Superior temporal gyrus (tissue), 1 donor: ENCODE measurements at regions not wholly inside any gene's neighbourhood (a gene's known extent, or its start where the extent isn't known, plus 50 kb on each side); places are given as distances from the start of the nearest gene placed in this dataset.

Experiments used
- DNase-seq: peaks from one replicate; pipeline ENCODE4 v3.0.0-alpha.2; 2016; ENCODE audit errors: extremely low spot score

DNA sequence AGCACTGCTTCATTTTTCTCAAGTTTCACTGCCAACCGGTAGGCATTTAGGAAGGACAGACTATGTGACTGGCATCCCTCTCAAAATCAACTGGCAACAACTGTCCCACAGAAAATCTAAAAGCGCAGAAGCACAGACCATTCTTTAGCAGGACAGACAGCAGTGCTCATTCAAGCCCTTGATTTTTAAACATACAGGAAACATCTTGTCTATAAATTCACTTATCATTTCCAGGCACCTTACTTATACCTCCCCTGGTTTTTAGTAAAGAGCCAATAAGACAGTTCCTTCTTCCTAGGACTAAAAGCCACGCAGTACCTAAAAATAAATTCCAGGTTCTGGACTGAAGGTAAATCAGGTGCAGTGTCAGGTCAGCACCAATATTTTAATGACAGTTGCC is 343.2 kb upstream of the WWC1 start:
- no peak for DNase-seq

DNA sequence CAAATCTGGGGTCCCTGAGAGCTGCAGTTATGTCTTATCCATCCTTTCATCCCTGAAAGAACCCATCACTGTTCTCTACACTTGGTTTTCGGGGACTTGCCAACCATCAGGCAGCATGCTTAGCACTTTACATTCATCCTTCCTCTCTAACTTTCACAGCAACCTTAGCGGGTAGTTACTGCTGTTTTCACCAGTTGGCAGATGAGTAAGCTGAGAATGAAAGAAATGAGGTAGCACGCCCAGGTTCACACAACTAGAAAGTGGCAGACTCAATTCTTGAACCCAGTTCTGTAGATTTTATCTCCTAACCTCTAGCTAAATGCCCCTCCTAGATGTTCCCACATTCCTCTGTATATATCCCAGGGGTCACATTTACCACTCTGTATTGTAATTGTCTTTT is 342.0 kb upstream of the WWC1 start:
- DNase-seq = no peak

GRCh38 chr5:167950126-167950721 is 341.2 kb upstream of the WWC1 start:
- no peak for DNase-seq

DNA sequence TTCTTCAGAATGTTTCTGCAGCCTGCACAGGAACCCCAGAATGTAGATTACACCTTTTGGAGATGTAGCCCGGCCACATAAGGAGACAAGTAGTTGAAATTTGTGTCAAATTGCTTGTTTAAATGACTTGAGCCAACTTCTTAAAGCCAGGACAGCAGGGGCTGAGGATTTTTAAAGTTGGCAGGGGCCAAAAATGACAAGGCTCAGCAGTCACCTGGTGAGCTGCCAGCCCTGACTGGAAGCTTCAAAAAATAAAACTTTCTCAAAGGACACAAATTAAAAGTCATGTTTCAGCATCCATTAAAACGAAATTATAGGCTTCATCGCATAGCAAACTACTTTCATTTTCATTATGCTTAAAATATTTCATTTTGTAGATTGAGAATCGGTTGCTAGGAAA is 340.3 kb upstream of the WWC1 start:
- no peak for DNase-seq

DNA sequence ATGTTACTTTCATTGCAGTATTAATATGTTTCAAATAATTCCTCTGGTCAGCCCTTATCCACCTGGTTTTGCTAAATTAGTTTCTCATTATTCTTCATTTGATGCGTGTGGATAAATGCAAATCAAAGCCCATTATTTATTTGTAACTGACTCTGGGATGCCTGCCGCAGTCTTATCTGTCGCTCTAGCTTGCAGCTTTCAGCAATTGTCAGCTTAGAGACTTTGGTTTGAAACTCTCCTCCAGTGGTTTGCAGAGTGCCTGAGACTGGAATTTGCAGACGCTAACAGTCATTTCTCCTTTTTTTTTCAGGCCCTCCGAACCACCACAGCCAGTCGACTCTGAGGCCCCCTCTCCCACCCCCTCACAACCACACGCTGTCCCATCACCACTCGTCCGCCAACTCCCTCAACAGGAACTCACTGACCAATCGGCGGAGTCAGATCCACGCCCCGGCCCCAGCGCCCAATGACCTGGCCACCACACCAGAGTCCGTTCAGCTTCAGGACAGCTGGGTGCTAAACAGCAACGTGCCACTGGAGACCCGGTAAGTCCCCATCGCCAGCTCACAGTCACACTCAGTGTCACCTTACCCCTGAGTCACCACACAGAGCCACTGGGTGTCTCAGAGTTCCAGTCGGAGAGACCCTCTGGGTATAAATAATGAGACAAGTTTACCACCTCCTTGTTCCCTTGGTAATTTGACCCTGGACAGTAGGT is 339.0 kb upstream of the WWC1 start:
- no peak for DNase-seq

DNA sequence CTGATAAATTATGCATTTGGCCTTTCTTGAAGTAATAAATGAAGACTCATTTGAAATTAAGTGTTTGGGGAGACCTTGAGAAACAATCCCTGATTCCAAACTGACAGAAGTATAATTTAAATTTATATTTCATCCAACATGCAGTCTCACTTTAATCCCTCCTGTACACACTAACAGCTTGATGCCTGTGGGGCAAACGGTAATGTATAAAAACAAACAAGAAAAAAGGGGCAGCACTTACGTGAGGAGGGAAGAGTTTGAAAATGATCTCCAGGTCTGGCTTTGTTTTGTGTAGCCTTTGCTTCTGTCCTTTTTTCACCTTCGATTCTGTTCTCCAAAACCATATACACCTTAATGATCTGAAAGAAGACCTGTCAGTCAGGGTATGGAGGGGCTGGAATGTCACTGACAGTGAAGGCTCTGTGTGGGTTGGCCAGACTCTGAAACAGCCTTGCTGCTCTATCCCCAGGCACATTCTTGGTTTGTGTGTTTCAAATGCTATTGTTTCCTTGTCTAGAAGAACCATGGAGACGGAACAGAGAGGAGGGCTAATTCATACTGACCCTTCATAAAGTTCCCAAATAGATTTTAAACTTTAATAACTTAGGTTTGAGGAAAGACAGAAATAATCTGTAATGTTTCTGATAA is 338.2 kb upstream of the WWC1 start:
- no peak for DNase-seq

DNA sequence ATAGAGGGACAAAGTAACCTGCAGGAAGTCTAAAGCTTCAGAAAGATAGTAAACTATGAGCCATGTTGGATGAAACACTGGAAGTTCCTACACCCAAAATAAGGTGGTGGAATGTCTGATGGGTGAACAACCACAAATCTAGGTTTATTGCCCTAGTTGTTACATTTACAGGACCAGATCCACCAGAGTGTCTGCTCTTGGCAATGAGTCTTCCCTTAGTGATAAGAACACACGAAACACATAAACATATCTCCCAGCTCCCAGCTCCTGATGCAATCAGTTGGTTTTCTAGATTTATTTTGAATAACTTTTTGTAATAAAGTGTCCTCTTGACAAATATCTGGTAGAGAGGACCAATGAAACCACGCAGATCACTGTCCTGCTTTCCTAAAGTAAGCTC is 329.7 kb upstream of the WWC1 start:
- DNase-seq = no peak

- DNase-seq = no peak
Observed at GRCh38 chr5:167964529-167964928, 326.9 kb upstream of the WWC1 start.

GRCh38 chr5:167965710-167966109 is 325.7 kb upstream of the WWC1 start:
- DNase-seq = no peak

GRCh38 chr5:167966979-167967378 is 324.5 kb upstream of the WWC1 start:
- DNase-seq = no peak

GRCh38 chr5:167967494-167968177 is 323.8 kb upstream of the WWC1 start:
- no peak for DNase-seq

GRCh38 chr5:167968837-167969236 is 322.6 kb upstream of the WWC1 start:
- DNase-seq = no peak

DNA sequence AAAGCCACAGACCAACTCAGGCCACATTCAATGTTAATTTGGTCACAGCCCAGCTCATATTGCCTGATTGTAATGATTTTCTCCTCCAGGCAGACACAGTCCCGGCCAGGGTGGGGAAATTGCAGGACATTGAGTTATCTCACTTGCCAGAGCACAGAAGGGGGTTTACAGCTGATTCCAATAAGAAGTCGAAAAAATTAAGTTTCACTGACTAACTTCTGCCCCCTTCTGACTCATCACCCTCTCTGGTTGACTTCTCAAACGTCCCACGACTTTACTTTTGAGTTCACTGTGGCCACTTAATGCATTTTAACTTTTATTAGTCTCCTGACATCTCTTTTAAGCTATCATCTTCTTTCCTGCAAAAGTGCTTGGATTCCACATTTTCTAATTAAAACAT is 321.4 kb upstream of the WWC1 start:
- DNase-seq = no peak

DNA sequence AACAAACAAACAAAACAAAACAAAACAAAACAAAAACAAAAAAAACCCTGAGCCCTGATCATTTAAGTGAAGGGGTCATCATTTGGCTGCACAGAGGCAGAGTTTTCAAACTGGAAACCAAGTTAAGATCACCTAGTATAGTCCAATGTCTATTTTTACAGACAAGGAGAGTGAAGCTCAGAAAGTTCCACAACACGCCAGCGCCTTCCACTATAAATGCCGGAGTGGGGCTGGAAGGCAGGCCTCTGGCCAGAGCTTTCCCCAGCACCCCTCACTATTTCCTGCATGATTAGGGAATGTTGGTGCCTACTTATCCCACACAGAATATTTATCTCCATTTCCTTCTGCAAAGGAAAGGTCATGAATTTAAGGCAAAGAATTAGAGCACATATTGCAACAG is 319.7 kb upstream of the WWC1 start:
- no peak for DNase-seq

DNA sequence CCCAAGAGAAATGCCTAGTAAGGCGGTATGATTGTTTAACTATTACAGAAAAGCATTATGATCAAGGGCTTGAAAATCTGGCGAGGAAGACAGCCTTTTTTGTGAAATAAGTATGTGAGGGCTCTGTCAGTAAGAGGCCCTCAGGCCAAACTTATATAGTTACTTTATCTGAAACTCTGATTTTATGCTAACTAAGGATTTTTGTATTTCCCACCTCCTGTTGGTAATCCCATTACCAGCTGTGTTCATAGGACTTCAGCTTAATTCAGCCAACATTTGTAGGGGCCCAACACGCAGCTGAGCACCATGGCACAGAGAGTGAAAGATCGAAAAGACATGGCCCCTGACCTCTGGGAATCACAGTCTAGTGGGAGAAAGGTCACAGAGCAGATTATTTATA is 318.3 kb upstream of the WWC1 start:
- no peak for DNase-seq

GRCh38 chr5:167984951-167985350 is 306.5 kb upstream of the WWC1 start:
- no peak for DNase-seq

GRCh38 chr5:167985373-167985772 is 306.1 kb upstream of the WWC1 start:
- DNase-seq = no peak

GRCh38 chr5:167987490-167988280 is 303.8 kb upstream of the WWC1 start:
- DNase-seq = no peak

DNA sequence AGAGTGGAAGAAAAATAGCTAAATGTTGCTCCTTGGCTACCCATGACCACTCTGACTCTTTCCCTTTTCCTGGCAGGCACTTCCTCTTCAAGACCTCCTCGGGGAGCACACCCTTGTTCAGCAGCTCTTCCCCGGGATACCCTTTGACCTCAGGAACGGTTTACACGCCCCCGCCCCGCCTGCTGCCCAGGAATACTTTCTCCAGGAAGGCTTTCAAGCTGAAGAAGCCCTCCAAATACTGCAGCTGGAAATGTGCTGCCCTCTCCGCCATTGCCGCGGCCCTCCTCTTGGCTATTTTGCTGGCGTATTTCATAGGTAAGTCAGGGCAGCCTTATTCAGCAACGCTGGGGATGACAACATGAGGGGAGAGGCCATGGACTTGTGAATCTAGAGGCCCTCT is 298.6 kb upstream of the WWC1 start:
- no peak for DNase-seq

- no peak for DNase-seq
Observed at GRCh38 chr5:167993771-167994170, 297.7 kb upstream of the WWC1 start.

- no peak for DNase-seq
Observed at GRCh38 chr5:167995844-167996425, 295.5 kb upstream of the WWC1 start.
